HCT116 (cell line): ENCODE measurements at regions not wholly inside any gene's neighbourhood (a gene's known extent, or its start where the extent isn't known, plus 50 kb on each side); places are given as distances from the start of the nearest gene placed in this dataset.

Experiments
- CBX3 ChIP-seq: IDR thresholded peaks from 2 replicates; pipeline ENCODE4 v1.6.1; 2012; ENCODE audit warnings: low read depth
- EZH2 ChIP-seq: fragments of 200-600 bp; sonication (generic); IDR thresholded peaks from 2 replicates; pipeline ENCODE4 v1.6.1; 2017; ENCODE audit warnings: antibody characterized with exemption, mixed run types
- YY1 ChIP-seq: IDR thresholded peaks from 2 replicates; pipeline ENCODE4 v1.6.1; 2011; ENCODE audit warnings: low read length, low read depth, moderate library complexity, mild to moderate bottlenecking; ENCODE audit not compliant: insufficient replicate concordance; ENCODE audit errors: extremely low read depth
- ZNF274 ChIP-seq: fragments of 200-500 bp; sonication (Bioruptor generic); IDR thresholded peaks from 2 replicates; pipeline ENCODE4 v1.6.1; 2014; ENCODE audit warnings: mild to moderate bottlenecking, low read depth, low read length, inconsistent platforms
- TF ChIP-seq, protein P1 (sequence below), 3 experiments: fragments of 200-600 bp in 1 of 3; sonication (generic) in 1 of 3; IDR thresholded peaks in 2 of 3; conservative IDR thresholded peaks in 1 of 3; 2 replicates each; pipeline ENCODE4 v1.5.1; 2012 to 2017; ENCODE audit warnings: low read depth in 2 of 3, low read length in 2 of 3, antibody characterized with exemption in 1 of 3, borderline replicate concordance in 1 of 3, control low read depth in 1 of 3, mild to moderate bottlenecking in 1 of 3, mixed read lengths in 1 of 3, mixed run types in 1 of 3, moderate library complexity in 1 of 3; ENCODE audit not compliant: insufficient read depth in 1 of 3
- TF ChIP-seq, protein P2 (sequence below): IDR thresholded peaks from 2 replicates; pipeline ENCODE4 v1.6.1; 2012; ENCODE audit warnings: low read depth
- TF ChIP-seq, protein P3 (sequence below): IDR thresholded peaks from 2 replicates; pipeline ENCODE4 v1.6.1; 2011; ENCODE audit warnings: mild to moderate bottlenecking, low read length, moderate library complexity; ENCODE audit not compliant: insufficient replicate concordance; ENCODE audit errors: extremely low read depth

DNA sequence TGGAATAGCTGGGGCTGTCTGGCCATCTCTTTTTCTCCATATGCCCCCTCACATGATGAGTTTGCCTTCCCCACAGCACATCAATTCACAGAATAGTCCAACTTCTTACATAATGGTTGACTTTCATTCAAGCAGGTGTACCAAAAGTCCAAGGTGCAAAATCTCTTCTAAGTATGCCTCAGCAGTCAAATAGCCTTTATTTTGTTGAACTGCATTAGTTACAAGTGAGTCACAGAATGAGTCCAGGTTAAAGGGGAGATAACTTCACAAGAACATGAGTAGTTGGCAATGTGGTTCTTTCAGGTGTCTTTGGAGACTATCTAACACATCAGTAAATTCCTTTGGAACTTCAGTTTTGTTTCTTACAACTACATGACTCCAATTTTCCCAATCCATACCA, 672.5 kb downstream of the PRELID2 start:
- TF ChIP-seq EZH2 = no peak
- TF ChIP-seq, protein P1, sequence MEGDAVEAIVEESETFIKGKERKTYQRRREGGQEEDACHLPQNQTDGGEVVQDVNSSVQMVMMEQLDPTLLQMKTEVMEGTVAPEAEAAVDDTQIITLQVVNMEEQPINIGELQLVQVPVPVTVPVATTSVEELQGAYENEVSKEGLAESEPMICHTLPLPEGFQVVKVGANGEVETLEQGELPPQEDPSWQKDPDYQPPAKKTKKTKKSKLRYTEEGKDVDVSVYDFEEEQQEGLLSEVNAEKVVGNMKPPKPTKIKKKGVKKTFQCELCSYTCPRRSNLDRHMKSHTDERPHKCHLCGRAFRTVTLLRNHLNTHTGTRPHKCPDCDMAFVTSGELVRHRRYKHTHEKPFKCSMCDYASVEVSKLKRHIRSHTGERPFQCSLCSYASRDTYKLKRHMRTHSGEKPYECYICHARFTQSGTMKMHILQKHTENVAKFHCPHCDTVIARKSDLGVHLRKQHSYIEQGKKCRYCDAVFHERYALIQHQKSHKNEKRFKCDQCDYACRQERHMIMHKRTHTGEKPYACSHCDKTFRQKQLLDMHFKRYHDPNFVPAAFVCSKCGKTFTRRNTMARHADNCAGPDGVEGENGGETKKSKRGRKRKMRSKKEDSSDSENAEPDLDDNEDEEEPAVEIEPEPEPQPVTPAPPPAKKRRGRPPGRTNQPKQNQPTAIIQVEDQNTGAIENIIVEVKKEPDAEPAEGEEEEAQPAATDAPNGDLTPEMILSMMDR (IDR thresholded peaks at IDR 0.05 in 2 of 3, conservative IDR thresholded peaks at IDR 0.05 in 1 of 3; ENCODE audit: borderline replicate concordance in 1 of 3, insufficient read depth in 1 of 3, low read depth in 2 of 3, low read length in 2 of 3) = no peak
- TF ChIP-seq CBX3 = no peak
- TF ChIP-seq ZNF274 = no peak
- no peak for TF ChIP-seq YY1
- TF ChIP-seq, protein P2, sequence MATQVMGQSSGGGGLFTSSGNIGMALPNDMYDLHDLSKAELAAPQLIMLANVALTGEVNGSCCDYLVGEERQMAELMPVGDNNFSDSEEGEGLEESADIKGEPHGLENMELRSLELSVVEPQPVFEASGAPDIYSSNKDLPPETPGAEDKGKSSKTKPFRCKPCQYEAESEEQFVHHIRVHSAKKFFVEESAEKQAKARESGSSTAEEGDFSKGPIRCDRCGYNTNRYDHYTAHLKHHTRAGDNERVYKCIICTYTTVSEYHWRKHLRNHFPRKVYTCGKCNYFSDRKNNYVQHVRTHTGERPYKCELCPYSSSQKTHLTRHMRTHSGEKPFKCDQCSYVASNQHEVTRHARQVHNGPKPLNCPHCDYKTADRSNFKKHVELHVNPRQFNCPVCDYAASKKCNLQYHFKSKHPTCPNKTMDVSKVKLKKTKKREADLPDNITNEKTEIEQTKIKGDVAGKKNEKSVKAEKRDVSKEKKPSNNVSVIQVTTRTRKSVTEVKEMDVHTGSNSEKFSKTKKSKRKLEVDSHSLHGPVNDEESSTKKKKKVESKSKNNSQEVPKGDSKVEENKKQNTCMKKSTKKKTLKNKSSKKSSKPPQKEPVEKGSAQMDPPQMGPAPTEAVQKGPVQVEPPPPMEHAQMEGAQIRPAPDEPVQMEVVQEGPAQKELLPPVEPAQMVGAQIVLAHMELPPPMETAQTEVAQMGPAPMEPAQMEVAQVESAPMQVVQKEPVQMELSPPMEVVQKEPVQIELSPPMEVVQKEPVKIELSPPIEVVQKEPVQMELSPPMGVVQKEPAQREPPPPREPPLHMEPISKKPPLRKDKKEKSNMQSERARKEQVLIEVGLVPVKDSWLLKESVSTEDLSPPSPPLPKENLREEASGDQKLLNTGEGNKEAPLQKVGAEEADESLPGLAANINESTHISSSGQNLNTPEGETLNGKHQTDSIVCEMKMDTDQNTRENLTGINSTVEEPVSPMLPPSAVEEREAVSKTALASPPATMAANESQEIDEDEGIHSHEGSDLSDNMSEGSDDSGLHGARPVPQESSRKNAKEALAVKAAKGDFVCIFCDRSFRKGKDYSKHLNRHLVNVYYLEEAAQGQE = no peak
- TF ChIP-seq, protein P3, sequence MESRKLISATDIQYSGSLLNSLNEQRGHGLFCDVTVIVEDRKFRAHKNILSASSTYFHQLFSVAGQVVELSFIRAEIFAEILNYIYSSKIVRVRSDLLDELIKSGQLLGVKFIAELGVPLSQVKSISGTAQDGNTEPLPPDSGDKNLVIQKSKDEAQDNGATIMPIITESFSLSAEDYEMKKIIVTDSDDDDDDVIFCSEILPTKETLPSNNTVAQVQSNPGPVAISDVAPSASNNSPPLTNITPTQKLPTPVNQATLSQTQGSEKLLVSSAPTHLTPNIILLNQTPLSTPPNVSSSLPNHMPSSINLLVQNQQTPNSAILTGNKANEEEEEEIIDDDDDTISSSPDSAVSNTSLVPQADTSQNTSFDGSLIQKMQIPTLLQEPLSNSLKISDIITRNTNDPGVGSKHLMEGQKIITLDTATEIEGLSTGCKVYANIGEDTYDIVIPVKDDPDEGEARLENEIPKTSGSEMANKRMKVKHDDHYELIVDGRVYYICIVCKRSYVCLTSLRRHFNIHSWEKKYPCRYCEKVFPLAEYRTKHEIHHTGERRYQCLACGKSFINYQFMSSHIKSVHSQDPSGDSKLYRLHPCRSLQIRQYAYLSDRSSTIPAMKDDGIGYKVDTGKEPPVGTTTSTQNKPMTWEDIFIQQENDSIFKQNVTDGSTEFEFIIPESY = no peak
